Transverse colon (tissue), 3 donors: ENCODE measurements at regions not wholly inside any gene's neighbourhood (a gene's known extent, or its start where the extent isn't known, plus 50 kb on each side); places are given as distances from the start of the nearest gene placed in this dataset.

Experiments
- EP300 ChIP-seq: sonication (generic); formaldehyde crosslinking; IDR thresholded peaks from one replicate; pipeline ENCODE4 v1.6.1; 2017; ENCODE audit warnings: antibody characterized with exemption, low read depth
- POLR2A ChIP-seq: fragments of 450-650 bp; IDR thresholded peaks from one replicate; pipeline ENCODE4 v1.6.1; 2016; ENCODE audit warnings: antibody characterized with exemption, mild to moderate bottlenecking, moderate library complexity
- TF ChIP-seq, protein P1 (sequence below), 5 experiments: fragments of 200-600 bp in 3 of 5; fragments of 450-650 bp in 2 of 5; sonication (generic) in 3 of 5; IDR thresholded peaks; 1 replicate in 2 of 5; 2 replicates in 3 of 5; pipeline ENCODE4 v1.5.1; 2016 to 2017; ENCODE audit warnings: antibody characterized with exemption in 5 of 5, inconsistent platforms in 3 of 5, mild to moderate bottlenecking in 2 of 5, moderate library complexity in 1 of 5

DNA sequence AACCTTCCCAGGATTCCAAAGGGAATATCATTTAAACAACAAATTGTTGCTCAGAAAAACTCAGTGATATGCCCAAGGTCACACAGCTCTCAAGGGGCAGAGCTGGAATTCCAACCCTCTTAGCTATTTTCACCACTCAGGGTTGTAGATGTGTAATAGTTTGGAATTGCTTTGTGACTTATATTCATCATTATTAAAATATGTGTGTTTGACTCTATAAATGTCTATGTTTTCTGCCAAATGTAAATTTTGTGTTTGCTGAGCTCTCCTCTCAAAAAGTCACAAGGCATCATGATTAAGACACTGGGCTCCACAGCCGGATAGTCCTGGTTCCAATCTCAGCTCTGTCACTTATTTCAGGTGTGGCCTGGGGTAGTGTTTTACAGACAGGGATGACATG is 407.3 kb downstream of the TMEM135 start:
- TF ChIP-seq POLR2A = no peak
- TF ChIP-seq, protein P1, sequence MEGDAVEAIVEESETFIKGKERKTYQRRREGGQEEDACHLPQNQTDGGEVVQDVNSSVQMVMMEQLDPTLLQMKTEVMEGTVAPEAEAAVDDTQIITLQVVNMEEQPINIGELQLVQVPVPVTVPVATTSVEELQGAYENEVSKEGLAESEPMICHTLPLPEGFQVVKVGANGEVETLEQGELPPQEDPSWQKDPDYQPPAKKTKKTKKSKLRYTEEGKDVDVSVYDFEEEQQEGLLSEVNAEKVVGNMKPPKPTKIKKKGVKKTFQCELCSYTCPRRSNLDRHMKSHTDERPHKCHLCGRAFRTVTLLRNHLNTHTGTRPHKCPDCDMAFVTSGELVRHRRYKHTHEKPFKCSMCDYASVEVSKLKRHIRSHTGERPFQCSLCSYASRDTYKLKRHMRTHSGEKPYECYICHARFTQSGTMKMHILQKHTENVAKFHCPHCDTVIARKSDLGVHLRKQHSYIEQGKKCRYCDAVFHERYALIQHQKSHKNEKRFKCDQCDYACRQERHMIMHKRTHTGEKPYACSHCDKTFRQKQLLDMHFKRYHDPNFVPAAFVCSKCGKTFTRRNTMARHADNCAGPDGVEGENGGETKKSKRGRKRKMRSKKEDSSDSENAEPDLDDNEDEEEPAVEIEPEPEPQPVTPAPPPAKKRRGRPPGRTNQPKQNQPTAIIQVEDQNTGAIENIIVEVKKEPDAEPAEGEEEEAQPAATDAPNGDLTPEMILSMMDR (IDR thresholded peaks at IDR 0.05) = no peak
- TF ChIP-seq EP300 = no peak
